LNCaP clone FGC (cell line): ENCODE measurements at regions not wholly inside any gene's neighbourhood (a gene's known extent, or its start where the extent isn't known, plus 50 kb on each side); places are given as distances from the start of the nearest gene placed in this dataset.

Experiments used
- DNase-seq: peaks from one replicate; pipeline ENCODE4 v3.0.0-alpha.2; 2011; ENCODE audit warnings: low read depth
- H3K4me3 ChIP-seq: 2 replicates; pipeline ENCODE4 v1.5.1; 2011; ENCODE audit warnings: mild to moderate bottlenecking, low read depth, low read length, control low read depth
- TF ChIP-seq, protein P1 (sequence below): IDR thresholded peaks from 2 replicates; pipeline ENCODE4 v1.5.1; 2012; ENCODE audit warnings: mild to moderate bottlenecking; ENCODE audit not compliant: control insufficient read depth, insufficient read depth; ENCODE audit errors: extremely low read depth

DNA sequence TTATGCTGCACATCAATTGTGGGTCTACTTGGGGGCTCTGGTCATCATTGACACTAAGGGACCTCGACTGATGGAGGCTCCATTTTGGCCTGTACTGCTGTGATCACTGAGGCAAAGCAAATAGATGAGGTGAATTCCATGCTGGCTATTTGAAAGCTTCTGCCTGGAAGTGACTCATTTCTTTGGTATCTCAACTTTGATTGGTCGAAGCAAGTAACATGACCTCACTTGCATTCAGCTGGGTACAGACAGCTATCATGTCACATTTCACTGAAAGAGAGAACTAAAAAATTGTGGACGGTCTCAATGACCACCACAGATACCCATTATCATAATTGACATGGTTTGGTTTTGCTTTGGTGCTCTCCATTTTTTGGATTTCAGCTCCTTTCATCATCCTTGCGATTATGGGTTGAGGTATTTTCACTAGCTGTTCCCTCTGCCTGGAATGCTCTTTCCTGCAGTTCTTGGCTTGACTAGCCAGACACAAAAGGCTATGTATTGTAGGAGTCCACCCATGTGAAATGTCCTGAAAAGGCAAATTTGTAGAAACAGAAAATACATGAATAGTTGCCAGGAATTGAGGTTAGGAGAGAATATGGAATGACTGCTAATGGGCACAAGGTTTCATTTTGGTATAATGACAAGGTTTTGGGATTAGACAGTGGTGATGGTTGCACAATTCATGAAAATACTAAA, 369.2 kb upstream of the LCORL start:
- no peak overlapping the region for H3K4me3 ChIP-seq
- no peak for DNase-seq
- TF ChIP-seq, protein P1, sequence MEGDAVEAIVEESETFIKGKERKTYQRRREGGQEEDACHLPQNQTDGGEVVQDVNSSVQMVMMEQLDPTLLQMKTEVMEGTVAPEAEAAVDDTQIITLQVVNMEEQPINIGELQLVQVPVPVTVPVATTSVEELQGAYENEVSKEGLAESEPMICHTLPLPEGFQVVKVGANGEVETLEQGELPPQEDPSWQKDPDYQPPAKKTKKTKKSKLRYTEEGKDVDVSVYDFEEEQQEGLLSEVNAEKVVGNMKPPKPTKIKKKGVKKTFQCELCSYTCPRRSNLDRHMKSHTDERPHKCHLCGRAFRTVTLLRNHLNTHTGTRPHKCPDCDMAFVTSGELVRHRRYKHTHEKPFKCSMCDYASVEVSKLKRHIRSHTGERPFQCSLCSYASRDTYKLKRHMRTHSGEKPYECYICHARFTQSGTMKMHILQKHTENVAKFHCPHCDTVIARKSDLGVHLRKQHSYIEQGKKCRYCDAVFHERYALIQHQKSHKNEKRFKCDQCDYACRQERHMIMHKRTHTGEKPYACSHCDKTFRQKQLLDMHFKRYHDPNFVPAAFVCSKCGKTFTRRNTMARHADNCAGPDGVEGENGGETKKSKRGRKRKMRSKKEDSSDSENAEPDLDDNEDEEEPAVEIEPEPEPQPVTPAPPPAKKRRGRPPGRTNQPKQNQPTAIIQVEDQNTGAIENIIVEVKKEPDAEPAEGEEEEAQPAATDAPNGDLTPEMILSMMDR: no peak

DNA sequence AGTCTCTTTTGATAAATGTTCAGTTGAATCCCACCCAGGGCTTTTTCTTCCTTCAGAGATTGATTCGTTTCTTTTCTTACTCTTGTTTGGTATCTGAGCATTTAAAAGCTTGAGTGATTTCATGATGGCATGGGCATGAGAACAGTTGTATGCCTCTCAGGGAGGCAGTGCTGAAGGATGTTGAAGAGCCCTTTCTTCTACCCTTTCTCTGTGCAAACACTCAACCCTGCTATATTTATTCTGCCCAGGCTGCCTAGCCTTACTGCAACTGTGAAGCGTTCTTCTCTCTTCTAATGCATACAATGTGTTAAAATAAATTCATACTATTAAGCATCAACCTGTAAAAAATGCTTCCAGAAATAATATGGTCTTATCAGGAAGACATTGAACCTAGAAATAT, 367.6 kb upstream of the LCORL start:
- no peak for DNase-seq
- TF ChIP-seq, protein P1: no peak
- no peak overlapping the region for H3K4me3 ChIP-seq

DNA sequence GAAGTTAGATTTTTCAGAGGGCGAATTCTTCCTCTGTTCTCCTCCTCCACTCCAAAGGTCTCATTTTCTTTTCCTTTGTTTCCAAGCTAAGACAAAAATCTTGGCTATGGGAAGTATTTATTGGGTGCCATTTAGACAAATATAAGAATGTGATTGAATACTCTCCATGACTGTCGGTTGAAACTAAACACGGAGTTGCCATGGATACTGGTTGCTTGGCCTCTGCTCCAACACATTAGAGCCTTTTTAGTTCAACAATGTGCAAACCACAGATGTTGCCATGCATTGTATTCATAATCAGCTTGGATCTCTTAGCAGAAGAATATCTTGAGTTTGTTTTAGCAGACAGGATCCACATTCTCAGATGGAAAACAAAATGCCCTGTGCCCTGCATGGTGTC, 366.5 kb upstream of the LCORL start:
- no peak for DNase-seq
- TF ChIP-seq, protein P1: no peak
- no peak overlapping the region for H3K4me3 ChIP-seq

DNA sequence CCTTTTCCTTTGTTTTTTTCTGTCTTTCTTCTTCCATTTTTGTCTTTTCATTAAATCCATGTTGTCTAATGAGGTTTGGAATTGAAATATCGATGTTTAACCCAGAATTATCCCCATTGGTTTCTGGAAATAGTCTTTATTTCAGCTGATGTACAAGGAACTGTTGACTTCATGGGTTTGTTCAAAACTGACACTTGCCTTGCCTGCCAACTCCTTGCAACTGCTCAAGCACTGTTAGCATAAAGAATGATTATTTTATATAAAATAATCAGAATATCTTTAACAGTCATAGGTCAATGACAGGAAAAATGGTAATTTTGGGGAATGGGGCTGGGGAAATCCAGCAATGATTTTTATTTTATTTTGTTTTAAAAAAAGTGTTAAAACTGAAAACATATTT, 359.6 kb upstream of the LCORL start:
- TF ChIP-seq, protein P1: no peak
- DNase-seq: no peak
- H3K4me3 ChIP-seq: no peak overlapping the region

DNA sequence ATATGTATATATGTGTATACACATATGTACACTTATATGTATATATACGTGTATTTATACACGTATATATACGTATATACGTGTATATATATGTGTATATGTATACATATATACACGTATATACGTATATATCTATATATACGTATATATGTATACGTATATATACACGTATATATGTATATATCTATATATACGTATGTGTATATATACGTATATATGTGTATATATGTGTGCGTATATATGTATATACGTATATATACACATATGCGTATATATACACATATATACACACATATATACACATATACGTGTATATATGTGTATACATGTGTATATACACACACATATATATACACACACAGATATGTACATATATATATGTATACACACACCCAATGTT, 348.0 kb upstream of the LCORL start:
- TF ChIP-seq, protein P1: no peak
- H3K4me3 ChIP-seq: no peak overlapping the region
- no peak for DNase-seq

DNA sequence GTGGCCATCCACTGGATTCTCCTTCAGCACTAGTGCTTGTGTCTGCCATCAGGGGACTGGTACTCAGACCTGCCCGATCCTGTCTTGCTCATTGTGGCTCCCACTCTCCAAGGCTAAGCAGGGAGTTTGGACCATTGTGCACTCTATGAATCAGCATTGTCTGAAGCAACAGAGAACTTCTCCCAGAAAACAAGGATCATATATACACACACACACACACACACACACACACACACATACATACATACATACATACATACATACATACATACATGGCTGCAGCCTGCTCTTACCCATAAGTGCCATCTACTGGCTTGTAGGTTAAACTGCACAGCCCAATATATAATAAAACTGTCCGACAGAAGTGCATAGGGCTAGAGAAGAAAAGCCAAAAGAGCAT, 345.3 kb upstream of the LCORL start:
- TF ChIP-seq, protein P1: peak; percentile 74
- DNase-seq: peak; percentile 33
- H3K4me3 ChIP-seq: no peak overlapping the region

DNA sequence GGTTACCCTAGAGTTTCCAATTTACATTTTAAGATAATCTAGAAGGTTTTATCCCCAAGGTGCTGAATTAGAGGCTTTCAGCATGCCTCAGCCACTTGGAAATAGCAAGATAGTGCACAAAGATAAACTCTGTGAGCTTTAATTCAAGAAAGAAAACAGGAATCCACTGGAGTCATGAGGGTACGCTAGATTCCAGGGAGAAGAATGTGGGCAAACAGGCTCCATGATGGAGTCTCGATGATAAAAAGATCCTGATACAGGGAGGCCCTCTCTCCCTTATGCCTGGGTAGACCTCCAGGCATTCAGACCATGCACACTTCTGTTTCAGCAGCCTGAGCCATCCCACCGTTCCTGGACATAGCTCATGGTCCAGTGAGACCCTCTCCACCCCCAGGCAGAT, 344.6 kb upstream of the LCORL start:
- no peak for DNase-seq
- H3K4me3 ChIP-seq: no peak overlapping the region
- TF ChIP-seq, protein P1: no peak
